ENCODE measurements at regions not wholly inside any gene's neighbourhood (a gene's known extent, or its start where the extent isn't known, plus 50 kb on each side); places are given as distances from the start of the nearest gene placed in this dataset.

DNA sequence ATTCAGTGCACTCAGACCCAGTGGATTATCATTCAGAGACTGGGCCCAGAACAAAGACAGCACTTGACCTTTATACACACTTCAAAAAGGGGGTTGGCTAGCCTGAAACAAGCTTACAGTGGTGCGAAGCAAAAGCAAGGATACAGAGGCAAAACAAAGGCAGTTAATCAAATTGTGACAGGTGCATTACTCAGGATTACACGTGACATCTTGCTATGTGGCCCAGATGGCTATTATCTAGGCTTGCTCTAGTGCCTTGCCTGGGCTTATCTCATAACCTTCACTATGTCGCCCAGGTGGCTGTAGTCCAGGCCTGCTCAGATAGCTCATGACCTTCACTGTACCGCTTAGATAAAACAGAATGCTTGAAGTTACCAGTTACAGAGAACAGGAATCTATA, 1092.1 kb upstream of the PRKX start:
- CTCF ChIA-PET: no interaction called here
- no peaks in the 10 kb centered on the region for H3K27me3 Mint-ChIP-seq (ENCODE audit: insufficient read depth, unreplicated experiment)
- no peaks in the 10 kb centered on the region for H3K36me3 Mint-ChIP-seq (ENCODE audit: insufficient read depth, unreplicated experiment)
- no TSS peak for BruUV-seq (replicated peaks)
- DNase-seq: no peak
- no peak overlapping the region for H3K4me3 ChIP-seq (ENCODE audit: low read depth, low read length)
- H3K9me3 ChIP-seq: no peaks in the 10 kb centered on the region
- intact Hi-C loops (cut with micrococcal nuclease; ENCODE audit: unreplicated experiment): no loop called here
- H3K4me1 Mint-ChIP-seq (ENCODE audit: low read depth, unreplicated experiment): no peaks in the 10 kb centered on the region
- no peaks in the 10 kb centered on the region for H3K27me3 ChIP-seq (replicated peaks; ENCODE audit: control insufficient read depth, insufficient read depth, low read length)
- H3K36me3 ChIP-seq (ENCODE audit: control insufficient read depth, insufficient read depth, low read length): no peaks in the 10 kb centered on the region
- POLR2A ChIA-PET: no interaction called here
- H3K9me3 Mint-ChIP-seq (ENCODE audit: unreplicated experiment): no peaks in the 10 kb centered on the region
- no peak overlapping the region for H3K27ac Mint-ChIP-seq (ENCODE audit: unreplicated experiment)
- H3K4me1 ChIP-seq: no peaks in the 10 kb centered on the region
- H3K4me3 Mint-ChIP-seq (ENCODE audit: unreplicated experiment): no peak overlapping the region
- TF ChIP-seq, protein P1, sequence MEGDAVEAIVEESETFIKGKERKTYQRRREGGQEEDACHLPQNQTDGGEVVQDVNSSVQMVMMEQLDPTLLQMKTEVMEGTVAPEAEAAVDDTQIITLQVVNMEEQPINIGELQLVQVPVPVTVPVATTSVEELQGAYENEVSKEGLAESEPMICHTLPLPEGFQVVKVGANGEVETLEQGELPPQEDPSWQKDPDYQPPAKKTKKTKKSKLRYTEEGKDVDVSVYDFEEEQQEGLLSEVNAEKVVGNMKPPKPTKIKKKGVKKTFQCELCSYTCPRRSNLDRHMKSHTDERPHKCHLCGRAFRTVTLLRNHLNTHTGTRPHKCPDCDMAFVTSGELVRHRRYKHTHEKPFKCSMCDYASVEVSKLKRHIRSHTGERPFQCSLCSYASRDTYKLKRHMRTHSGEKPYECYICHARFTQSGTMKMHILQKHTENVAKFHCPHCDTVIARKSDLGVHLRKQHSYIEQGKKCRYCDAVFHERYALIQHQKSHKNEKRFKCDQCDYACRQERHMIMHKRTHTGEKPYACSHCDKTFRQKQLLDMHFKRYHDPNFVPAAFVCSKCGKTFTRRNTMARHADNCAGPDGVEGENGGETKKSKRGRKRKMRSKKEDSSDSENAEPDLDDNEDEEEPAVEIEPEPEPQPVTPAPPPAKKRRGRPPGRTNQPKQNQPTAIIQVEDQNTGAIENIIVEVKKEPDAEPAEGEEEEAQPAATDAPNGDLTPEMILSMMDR (IDR thresholded peaks at IDR 0.05; ENCODE audit: insufficient read depth in 1 of 2, low read depth in 1 of 2, low read length in 1 of 2, severe bottlenecking in 1 of 2, unreplicated experiment in 1 of 2): no peak

DNA sequence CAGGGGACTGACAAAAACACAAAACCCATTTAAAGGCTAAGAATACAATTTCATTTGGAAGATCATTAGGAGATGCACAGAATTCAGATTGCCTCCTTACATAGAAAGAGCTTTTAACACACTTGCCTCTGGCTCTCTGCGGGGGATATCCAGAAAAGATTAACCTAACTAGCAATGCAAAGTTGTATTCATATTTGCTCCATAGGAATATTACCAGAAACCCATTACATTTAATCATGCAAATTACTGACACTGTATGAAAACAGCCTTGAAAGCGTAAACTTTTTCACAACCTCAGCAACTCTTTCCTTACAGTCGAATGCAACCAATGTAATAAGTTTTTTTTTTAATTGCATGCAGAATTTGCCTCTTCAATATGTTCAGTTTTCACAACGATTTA, 1087.3 kb upstream of the PRKX start:
- CTCF ChIA-PET: interaction anchor here (0.5 kb wide), 1 partner anchor 860 kb away, joined by 3 read pairs; no protein-coding TSS in a partner anchor
- no peaks in the 10 kb centered on the region for H3K36me3 Mint-ChIP-seq (ENCODE audit: insufficient read depth, unreplicated experiment)
- intact Hi-C loops (cut with micrococcal nuclease; ENCODE audit: unreplicated experiment): no loop called here
- POLR2A ChIA-PET: no interaction called here
- Histone ChIP-seq H3K4me3 (ENCODE audit: low read depth, low read length) (no peak overlapping the region), H3K9me3 (no peaks in the 10 kb centered on the region), H3K4me1 (no peaks in the 10 kb centered on the region), H3K27me3 (replicated peaks; ENCODE audit: control insufficient read depth, insufficient read depth, low read length) (no peaks in the 10 kb centered on the region), H3K36me3 (ENCODE audit: control insufficient read depth, insufficient read depth, low read length) (no peaks in the 10 kb centered on the region)
- BruUV-seq (replicated peaks): no TSS peak
- peaks cover 2% of the 10 kb centered on the region for H3K27me3 Mint-ChIP-seq (ENCODE audit: insufficient read depth, unreplicated experiment)
- TF ChIP-seq, protein P1 (IDR thresholded peaks at IDR 0.05; ENCODE audit: insufficient read depth in 1 of 2, low read depth in 1 of 2, low read length in 1 of 2, severe bottlenecking in 1 of 2, unreplicated experiment in 1 of 2): no peak
- DNase-seq: no peak
- no peak overlapping the region for H3K27ac Mint-ChIP-seq (ENCODE audit: unreplicated experiment)
- no peaks in the 10 kb centered on the region for H3K9me3 Mint-ChIP-seq (ENCODE audit: unreplicated experiment)
- H3K4me1 Mint-ChIP-seq (ENCODE audit: low read depth, unreplicated experiment): no peaks in the 10 kb centered on the region
- no peak overlapping the region for H3K4me3 Mint-ChIP-seq (ENCODE audit: unreplicated experiment)

DNA sequence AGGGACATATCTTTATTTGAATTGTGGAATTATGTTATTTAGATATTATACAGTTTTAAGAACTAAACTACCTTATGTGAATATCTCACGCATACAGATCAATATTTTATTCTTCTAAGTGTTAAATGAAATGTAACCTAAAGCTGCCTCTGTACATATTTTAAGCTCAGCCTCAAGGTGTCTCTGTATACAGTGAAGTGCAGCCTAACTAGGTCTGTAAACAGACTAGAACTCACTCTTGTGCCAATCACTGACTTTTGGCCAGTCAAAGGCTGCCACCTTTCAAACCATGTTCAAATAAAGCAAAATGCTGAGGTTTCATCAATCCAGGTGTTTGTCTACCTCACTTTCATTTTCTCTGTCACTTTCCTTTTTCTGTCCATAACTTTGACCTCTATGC, 1074.5 kb upstream of the PRKX start:
- no TSS peak for BruUV-seq (replicated peaks)
- CTCF ChIA-PET: no interaction called here
- Mint-ChIP-seq H3K36me3 (ENCODE audit: insufficient read depth, unreplicated experiment) (no peaks in the 10 kb centered on the region), H3K4me3 (ENCODE audit: unreplicated experiment) (no peak overlapping the region), H3K9me3 (ENCODE audit: unreplicated experiment) (no peaks in the 10 kb centered on the region), H3K4me1 (ENCODE audit: low read depth, unreplicated experiment) (no peaks in the 10 kb centered on the region), H3K27ac (ENCODE audit: unreplicated experiment) (no peak overlapping the region), H3K27me3 (ENCODE audit: insufficient read depth, unreplicated experiment) (no peaks in the 10 kb centered on the region)
- POLR2A ChIA-PET: no interaction called here
- no peaks in the 10 kb centered on the region for H3K4me1 ChIP-seq
- no peaks in the 10 kb centered on the region for H3K36me3 ChIP-seq (ENCODE audit: control insufficient read depth, insufficient read depth, low read length)
- TF ChIP-seq, protein P1 (IDR thresholded peaks at IDR 0.05; ENCODE audit: insufficient read depth in 1 of 2, low read depth in 1 of 2, low read length in 1 of 2, severe bottlenecking in 1 of 2, unreplicated experiment in 1 of 2): no peak
- H3K9me3 ChIP-seq: no peaks in the 10 kb centered on the region
- intact Hi-C loops (cut with micrococcal nuclease; ENCODE audit: unreplicated experiment): no loop called here
- H3K27me3 ChIP-seq (replicated peaks; ENCODE audit: control insufficient read depth, insufficient read depth, low read length): no peaks in the 10 kb centered on the region
- no peak for DNase-seq
- no peak overlapping the region for H3K4me3 ChIP-seq (ENCODE audit: low read depth, low read length)
